HUES6 (cell line): ENCODE measurements at regions not wholly inside any gene's neighbourhood (a gene's known extent, or its start where the extent isn't known, plus 50 kb on each side); places are given as distances from the start of the nearest gene placed in this dataset.
"Not testable (repeated sequence)": the region's sequence is repeated elsewhere in the genome, so short reads cannot be mapped to it uniquely, and the experiment has no call there.

ENCODE experiments used
- H3K27ac ChIP-seq: 2 replicates; pipeline ENCODE4 v1.7.0; 2013; ENCODE audit warnings: low read depth, mild to moderate bottlenecking, low read length, inconsistent platforms
- H3K27me3 ChIP-seq: 2 replicates; pipeline ENCODE4 v1.6.1; 2013; ENCODE audit warnings: low read length; ENCODE audit not compliant: control insufficient read depth, insufficient read depth
- H3K36me3 ChIP-seq: 2 replicates; pipeline ENCODE4 v1.6.1; 2013; ENCODE audit warnings: low read length; ENCODE audit not compliant: control insufficient read depth, insufficient read depth
- H3K4me1 ChIP-seq: 2 replicates; pipeline ENCODE4 v1.6.1; 2013; ENCODE audit warnings: low read length; ENCODE audit not compliant: control insufficient read depth, insufficient read depth
- H3K4me3 ChIP-seq: 2 replicates; pipeline ENCODE4 v1.5.1; 2013; ENCODE audit warnings: low read depth, low read length
- H3K9ac ChIP-seq: one replicate; pipeline ENCODE4 v1.6.1; 2013; ENCODE audit warnings: mild to moderate bottlenecking, low read length
- H3K9me3 ChIP-seq: 2 replicates; pipeline ENCODE4 v1.6.1; 2013; ENCODE audit warnings: low read depth, low read length; ENCODE audit not compliant: control insufficient read depth, insufficient read depth

DNA sequence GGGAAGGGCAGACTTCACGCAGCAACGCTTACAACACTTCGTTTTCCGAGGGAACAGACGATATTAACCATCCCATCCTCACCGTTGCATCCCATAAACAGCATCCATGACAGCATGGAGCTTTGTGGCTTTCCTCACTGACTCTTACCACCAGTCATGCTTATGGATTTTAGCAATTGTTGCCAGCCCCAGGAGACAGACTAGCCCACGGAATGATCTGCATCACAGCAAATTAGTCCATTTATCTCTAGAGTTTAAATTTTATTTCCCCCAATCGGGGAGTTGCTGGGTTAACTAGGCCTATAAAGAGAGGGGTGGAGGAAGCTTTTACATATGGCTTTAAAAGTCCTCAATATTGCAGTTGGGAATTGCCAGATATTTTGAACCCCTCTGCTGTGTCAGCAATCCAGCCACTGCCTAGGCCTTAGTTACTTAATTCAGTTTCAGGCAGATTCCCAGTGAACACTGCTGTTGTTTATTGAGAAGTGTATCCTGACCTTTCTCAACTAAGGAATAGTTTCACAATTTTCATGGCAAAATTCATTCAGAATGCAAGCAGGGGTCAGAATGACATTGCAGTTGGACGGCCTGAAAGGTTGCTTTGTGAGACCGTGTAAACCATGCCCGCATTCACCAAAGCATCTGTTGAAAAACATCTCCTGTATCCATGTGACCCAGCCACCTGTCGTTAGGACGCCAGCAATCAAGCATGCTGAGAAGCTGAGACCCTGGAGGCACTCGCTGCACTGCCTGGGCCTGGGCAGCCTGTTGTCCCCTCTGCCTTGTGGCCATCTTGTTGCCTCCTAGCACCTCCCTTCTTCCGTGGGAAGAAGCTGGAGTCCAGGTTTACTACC, 397.4 kb upstream of the TPM1 start:
- Histone ChIP-seq H3K9ac (no peak overlapping the region), H3K27me3 (no peaks in the 10 kb centered on the region), H3K4me3 (no peak overlapping the region)

DNA sequence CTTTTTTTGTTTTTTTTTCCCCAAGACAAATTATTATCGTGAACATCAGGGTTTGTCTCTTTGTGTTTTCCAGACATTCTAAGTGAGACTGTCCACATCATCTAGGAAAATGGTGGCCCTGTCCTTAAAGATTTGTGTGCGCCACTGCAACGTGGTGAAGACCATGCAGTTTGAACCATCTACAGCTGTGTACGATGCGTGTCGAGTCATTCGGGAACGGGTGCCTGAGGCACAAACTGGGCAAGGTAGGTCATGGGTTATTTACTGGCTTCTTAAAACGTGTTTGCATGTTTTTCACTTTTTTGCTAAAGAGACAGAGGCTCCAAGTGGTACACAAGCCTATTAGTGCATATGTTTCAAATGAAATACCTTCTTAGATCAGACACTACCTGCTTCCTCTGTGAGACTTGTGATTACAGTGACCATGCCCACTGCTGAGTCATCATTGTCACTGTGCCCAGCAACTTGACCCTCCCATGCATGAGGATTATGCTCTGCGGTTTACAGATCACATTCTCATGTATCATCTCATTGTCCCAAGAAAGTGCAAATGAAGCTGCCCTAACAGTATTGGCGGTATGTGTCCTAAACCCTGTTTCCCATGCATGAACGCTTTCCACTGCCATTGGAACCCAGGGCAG, 395.2 kb upstream of the TPM1 start:
- H3K27ac ChIP-seq = no peak overlapping the region
- H3K9me3 ChIP-seq = no peaks in the 10 kb centered on the region
- H3K36me3 ChIP-seq = no peaks in the 10 kb centered on the region
- H3K27me3 ChIP-seq = no peaks in the 10 kb centered on the region
- H3K4me1 ChIP-seq = peaks cover 20% of the 10 kb centered on the region
- no peak overlapping the region for H3K9ac ChIP-seq
- H3K4me3 ChIP-seq = no peak overlapping the region

More for the DNA sequence above, 397.4 kb upstream of the TPM1 start:
- H3K9me3 ChIP-seq = no peaks in the 10 kb centered on the region
- H3K27ac ChIP-seq = no peak overlapping the region
- no peaks in the 10 kb centered on the region for H3K36me3 ChIP-seq
- H3K4me1 ChIP-seq = peaks cover 20% of the 10 kb centered on the region

DNA sequence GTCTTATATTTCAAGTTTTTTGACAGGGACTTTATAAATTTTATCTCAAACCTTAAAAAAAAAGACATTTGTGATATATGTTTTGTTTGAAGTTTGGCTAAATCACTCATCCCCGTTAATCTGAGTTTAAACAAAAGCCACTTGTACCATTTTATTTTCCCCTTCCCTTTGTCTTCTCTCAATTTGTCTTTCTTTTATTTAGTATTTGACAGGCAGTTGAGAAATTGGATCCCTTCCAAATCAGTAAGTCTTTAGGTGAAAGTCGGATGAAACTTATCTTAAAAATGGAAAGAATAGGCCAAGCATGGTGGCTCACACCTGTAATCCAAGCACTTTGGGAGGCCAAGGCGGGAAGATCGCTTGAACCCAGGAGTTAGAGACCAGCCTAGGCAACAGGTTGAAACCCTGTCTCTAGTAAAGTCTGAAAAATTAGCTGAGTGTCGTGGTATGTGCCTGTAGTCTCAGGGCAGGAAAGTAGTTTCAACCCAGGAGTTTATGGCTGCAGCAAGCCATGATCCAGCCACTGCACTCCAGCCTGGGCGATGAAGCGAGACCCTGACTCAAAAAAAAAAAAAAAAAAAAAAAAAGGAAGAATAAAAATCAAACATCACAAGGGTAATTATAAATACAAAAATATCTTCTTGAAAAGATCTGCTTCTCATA, 394.6 kb upstream of the TPM1 start:
- Histone ChIP-seq H3K9me3 (no peaks in the 10 kb centered on the region), H3K27me3 (no peaks in the 10 kb centered on the region), H3K9ac (no peak overlapping the region), H3K4me1 (peaks cover 20% of the 10 kb centered on the region), H3K36me3 (peaks cover under 1% of the 10 kb centered on the region; the same call in 1 of the 2 replicates), H3K27ac (no peak overlapping the region), H3K4me3 (no peak overlapping the region)

DNA sequence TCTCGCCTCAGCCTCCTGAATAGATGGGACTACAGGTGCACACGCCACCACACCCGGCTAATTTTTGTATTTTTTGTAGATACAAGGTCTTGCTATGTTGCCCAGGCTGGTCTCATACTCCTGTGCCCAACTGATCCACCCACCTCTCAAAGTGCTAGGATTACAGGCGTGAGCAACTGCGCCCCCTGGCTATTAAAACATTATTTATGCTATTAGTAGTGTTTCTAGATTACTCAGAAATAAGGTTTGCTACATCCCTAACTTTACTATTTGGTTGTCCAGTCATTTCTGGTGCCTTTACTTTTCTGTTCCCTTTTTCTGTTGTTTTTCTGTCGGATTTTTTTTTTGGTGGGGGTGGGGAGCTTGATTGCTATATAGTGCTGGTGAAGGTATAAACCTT, 393.6 kb upstream of the TPM1 start:
- Histone ChIP-seq H3K27me3 (no peaks in the 10 kb centered on the region), H3K36me3 (peaks cover 4% of the 10 kb centered on the region), H3K4me3 (no peak overlapping the region), H3K4me1 (peaks cover 15% of the 10 kb centered on the region), H3K9ac (no peak overlapping the region), H3K27ac (no peak overlapping the region), H3K9me3 (no peaks in the 10 kb centered on the region)

DNA sequence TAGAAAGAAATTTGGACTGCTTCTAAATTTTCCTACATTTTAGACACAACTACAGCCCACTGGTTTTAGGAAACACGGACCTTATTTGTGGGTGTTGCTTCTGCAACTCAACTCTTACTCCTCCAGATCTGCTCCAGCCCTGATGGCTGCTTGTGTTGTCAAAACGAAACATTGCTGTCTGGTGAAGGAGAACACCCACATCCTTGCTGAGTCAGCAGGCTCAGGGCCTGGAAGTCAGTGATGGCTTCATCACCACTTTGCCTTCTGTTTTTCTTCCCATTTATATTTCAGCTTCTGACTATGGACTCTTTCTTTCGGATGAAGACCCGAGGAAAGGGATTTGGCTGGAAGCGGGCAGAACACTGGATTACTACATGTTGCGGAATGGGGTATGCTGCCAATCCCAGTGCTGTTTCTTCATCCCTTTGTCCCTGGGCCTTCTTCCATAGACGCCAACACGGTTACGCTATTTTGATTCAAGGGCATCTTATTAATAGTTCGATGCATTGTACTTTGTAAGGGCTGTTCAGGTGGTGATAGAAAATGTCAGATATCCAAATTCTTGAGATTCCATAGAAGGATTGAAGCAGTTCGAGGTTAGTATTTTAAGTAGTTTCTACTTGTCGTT, 392.6 kb upstream of the TPM1 start:
- H3K9me3 ChIP-seq = no peaks in the 10 kb centered on the region
- no peak overlapping the region for H3K27ac ChIP-seq
- peaks cover 4% of the 10 kb centered on the region for H3K36me3 ChIP-seq
- H3K4me3 ChIP-seq = no peak overlapping the region
- H3K9ac ChIP-seq = no peak overlapping the region
- H3K4me1 ChIP-seq = peaks cover 6% of the 10 kb centered on the region; the same call in 1 of the 2 replicates
- no peaks in the 10 kb centered on the region for H3K27me3 ChIP-seq

DNA sequence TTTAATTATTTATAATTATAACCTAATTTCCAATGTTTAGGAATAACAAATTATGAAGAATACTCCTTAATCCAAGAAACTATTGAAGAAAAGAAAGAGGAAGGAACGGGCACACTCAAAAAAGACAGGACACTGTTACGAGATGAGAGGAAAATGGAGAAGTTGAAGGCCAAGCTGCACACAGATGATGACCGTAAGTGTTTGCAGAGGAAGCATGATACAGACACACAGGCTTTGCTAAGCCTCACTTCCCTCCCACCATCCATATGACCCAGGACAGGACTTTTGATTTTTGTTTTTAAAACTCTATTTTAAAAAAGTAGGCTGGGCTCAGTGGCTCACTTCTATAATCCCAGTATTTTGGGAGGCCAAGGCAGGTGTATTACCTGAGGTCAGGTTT, 389.4 kb upstream of the TPM1 start:
- peaks cover 7% of the 10 kb centered on the region for H3K36me3 ChIP-seq
- H3K9ac ChIP-seq = no peak overlapping the region
- no peaks in the 10 kb centered on the region for H3K9me3 ChIP-seq
- no peak overlapping the region for H3K27ac ChIP-seq
- no peak overlapping the region for H3K4me3 ChIP-seq
- H3K27me3 ChIP-seq = no peaks in the 10 kb centered on the region
- H3K4me1 ChIP-seq = no peaks in the 10 kb centered on the region

DNA sequence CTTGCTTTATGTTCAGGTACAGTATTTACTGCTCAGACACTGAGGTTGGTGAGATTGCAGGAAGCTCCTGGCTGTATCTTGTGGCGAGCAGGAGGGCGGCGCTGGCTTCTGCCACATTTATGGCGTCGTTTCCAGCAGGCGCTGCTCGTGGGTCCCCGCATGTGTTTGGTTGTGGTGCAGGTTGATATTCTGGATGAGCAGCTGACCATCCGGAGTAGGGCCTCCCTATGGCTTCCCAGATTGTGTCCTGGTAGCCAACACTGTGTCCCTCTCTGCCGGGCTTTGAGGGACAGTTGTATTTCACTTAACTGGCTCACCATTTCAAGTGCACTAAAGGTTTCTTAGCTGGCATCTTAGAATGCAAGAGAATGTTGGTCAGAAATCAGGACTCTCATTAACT, 386.5 kb upstream of the TPM1 start:
- Histone ChIP-seq H3K4me3 (no peak overlapping the region), H3K27ac (no peak overlapping the region), H3K9me3 (no peaks in the 10 kb centered on the region), H3K9ac (no peak overlapping the region), H3K27me3 (no peaks in the 10 kb centered on the region), H3K36me3 (peaks cover 7% of the 10 kb centered on the region), H3K4me1 (no peaks in the 10 kb centered on the region)

DNA sequence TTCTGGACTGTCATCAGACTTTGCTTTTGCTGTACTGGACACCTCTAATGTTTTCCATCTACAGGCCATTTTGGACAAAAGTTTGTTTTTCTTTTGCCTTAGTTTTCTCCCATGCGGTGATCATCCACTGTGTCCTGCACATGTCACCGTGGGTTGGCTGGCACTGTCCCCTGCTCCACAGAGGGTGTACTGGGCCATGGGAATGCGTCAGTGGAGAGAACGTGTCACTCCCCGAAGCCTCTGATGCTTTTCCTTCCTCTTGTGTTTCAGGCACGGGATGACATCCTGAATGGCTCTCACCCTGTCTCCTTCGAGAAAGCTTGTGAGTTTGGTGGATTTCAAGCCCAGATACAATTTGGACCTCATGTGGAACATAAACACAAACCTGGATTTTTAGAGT, 385.0 kb upstream of the TPM1 start:
- not testable (repeated sequence) for H3K9me3 ChIP-seq, H3K4me1 ChIP-seq, H3K27ac ChIP-seq

DNA sequence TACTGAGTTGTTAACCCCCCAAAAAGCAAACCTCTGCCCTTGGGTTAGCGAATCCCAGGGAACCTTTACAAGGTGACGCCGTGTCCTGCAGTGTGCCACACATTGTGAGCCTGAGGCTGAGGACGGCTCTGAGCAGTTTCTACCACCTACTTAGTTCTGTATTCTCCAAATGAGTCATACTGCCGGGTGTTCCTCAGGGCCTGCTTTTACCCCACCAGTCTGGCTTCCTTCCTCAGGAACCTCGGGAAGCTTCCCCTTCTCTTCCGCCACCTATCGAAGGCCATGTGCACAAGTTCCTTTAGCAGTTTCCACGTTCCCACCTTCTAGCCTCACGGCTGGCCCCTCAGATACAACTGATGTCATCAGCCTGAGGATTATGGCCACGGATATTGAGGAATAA, 384.0 kb upstream of the TPM1 start:
- Histone ChIP-seq H3K9me3 (no peaks in the 10 kb centered on the region), H3K4me1 (no peaks in the 10 kb centered on the region), H3K27me3 (no peaks in the 10 kb centered on the region), H3K9ac (no peak overlapping the region), H3K4me3 (no peak overlapping the region), H3K36me3 (0 out of 2 replicates have a peak, but pooled peaks cover 2% of the 10 kb centered on the region), H3K27ac (no peak overlapping the region)

More for the DNA sequence above, 385.0 kb upstream of the TPM1 start:
- H3K36me3 ChIP-seq, H3K9ac ChIP-seq, H3K27me3 ChIP-seq, H3K4me3 ChIP-seq: not testable (repeated sequence)

DNA sequence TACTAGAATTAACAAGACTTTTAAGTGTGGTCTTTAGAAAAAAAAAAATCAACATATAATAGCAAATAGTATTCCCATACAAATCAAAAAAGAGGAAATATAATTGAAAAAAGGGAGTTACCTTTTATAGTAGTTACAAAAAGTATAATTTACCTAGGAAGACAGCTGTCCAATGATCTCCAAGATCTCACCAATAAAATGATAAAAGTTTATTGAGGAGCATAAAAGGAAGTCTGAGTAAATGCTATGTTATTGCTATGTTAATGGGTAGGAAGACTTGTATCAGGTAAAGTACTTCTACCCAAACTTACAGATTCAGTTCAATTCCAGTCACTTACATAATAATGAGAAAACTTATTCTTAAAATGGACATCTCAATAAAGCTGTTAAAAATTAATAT, 379.0 kb upstream of the TPM1 start:
- H3K36me3 ChIP-seq = no peaks in the 10 kb centered on the region
- H3K27ac ChIP-seq = no peak overlapping the region
- no peaks in the 10 kb centered on the region for H3K27me3 ChIP-seq
- H3K4me1 ChIP-seq = no peaks in the 10 kb centered on the region
- no peaks in the 10 kb centered on the region for H3K9me3 ChIP-seq
- H3K4me3 ChIP-seq = no peak overlapping the region
- H3K9ac ChIP-seq = no peak overlapping the region
